ENCODE measurements at regions not wholly inside any gene's neighbourhood (a gene's known extent, or its start where the extent isn't known, plus 50 kb on each side); places are given as distances from the start of the nearest gene placed in this dataset.

DNA sequence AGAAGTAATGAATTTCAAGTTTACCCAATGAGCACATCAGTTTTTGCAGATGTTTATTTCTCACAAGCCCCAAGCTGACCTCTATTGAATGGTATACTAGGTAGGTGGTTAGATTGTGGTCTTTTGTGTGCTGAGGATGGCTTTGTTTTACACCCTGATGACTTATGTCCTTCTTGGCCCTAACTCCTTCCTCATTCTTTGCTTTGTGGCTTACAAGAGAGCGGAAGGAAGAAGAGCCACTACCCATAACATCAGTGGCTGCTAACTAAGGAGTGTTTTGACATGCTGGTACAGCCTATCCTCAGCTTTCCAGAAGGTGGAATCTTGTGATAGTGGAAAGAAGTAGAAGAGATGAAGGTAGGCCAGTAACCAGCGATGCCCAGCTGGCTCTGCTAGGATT, 85.7 kb upstream of the NTRK2 start:
- H3K4me1 Mint-ChIP-seq (ENCODE audit: unreplicated experiment) = no peaks in the 10 kb centered on the region
- no peaks in the 10 kb centered on the region for H3K36me3 Mint-ChIP-seq (ENCODE audit: low read depth, unreplicated experiment)
- H3K9me3 Mint-ChIP-seq (ENCODE audit: unreplicated experiment) = no peaks in the 10 kb centered on the region
- H3K27me3 Mint-ChIP-seq (ENCODE audit: unreplicated experiment) = peaks cover 6% of the 10 kb centered on the region
- H3K27ac Mint-ChIP-seq (ENCODE audit: unreplicated experiment) = no peak overlapping the region
- DNase-seq (ENCODE audit: low spot score) = no peak
- TF ChIP-seq, protein P1, sequence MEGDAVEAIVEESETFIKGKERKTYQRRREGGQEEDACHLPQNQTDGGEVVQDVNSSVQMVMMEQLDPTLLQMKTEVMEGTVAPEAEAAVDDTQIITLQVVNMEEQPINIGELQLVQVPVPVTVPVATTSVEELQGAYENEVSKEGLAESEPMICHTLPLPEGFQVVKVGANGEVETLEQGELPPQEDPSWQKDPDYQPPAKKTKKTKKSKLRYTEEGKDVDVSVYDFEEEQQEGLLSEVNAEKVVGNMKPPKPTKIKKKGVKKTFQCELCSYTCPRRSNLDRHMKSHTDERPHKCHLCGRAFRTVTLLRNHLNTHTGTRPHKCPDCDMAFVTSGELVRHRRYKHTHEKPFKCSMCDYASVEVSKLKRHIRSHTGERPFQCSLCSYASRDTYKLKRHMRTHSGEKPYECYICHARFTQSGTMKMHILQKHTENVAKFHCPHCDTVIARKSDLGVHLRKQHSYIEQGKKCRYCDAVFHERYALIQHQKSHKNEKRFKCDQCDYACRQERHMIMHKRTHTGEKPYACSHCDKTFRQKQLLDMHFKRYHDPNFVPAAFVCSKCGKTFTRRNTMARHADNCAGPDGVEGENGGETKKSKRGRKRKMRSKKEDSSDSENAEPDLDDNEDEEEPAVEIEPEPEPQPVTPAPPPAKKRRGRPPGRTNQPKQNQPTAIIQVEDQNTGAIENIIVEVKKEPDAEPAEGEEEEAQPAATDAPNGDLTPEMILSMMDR (IDR thresholded peaks at IDR 0.05; ENCODE audit: unreplicated experiment) = no peak
- H3K4me3 Mint-ChIP-seq (ENCODE audit: unreplicated experiment) = no peak overlapping the region

DNA sequence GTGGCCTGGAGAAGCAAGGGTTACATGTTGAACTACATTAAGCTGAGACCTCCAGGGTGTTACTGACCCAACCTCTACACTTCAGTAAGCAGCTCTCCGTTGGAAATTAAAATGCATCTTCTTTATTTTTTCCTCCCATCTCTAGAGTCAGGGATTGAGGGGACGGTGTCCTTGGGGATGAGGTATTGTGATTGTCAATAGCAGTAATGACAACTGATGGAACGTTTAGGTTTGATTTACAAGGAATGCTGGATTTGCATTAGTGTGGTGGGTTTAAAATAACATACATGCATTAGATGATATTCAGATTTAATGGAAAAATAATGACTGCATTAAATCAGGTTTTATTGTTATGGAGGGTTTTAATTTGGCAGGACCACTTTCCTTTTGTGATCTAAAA, 82.9 kb upstream of the NTRK2 start:
- H3K4me1 Mint-ChIP-seq (ENCODE audit: unreplicated experiment) = no peaks in the 10 kb centered on the region
- H3K4me3 Mint-ChIP-seq (ENCODE audit: unreplicated experiment) = no peak overlapping the region
- H3K27me3 Mint-ChIP-seq (ENCODE audit: unreplicated experiment) = peaks cover 6% of the 10 kb centered on the region
- DNase-seq (ENCODE audit: low spot score) = no peak
- no peak overlapping the region for H3K27ac Mint-ChIP-seq (ENCODE audit: unreplicated experiment)
- TF ChIP-seq, protein P1 (IDR thresholded peaks at IDR 0.05; ENCODE audit: unreplicated experiment) = no peak
- no peaks in the 10 kb centered on the region for H3K9me3 Mint-ChIP-seq (ENCODE audit: unreplicated experiment)
- H3K36me3 Mint-ChIP-seq (ENCODE audit: low read depth, unreplicated experiment) = no peaks in the 10 kb centered on the region

DNA sequence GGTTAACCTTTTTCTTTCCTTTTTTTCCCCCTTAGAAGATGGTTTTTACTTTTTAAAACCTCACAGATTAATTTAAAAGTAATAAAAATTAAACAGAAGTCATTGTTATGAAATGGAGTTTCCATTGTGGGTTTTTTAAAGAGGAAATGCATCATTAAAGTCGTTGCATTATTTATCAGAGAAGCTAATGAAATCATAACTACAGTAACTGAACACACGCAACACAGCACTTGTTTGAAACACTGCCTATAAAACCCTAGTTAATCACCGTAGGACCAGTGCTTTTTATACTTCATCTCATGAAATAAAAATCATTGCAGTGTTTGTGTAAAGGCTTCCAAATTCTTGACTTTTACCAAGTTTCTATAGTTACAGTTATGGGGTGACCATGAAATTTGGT, 82.4 kb upstream of the NTRK2 start:
- Mint-ChIP-seq H3K9me3 (ENCODE audit: unreplicated experiment) (no peaks in the 10 kb centered on the region), H3K36me3 (ENCODE audit: low read depth, unreplicated experiment) (no peaks in the 10 kb centered on the region), H3K27ac (ENCODE audit: unreplicated experiment) (no peak overlapping the region), H3K4me3 (ENCODE audit: unreplicated experiment) (no peak overlapping the region), H3K27me3 (ENCODE audit: unreplicated experiment) (peaks cover 6% of the 10 kb centered on the region), H3K4me1 (ENCODE audit: unreplicated experiment) (no peaks in the 10 kb centered on the region)
- DNase-seq (ENCODE audit: low spot score) = no peak
- TF ChIP-seq, protein P1 (IDR thresholded peaks at IDR 0.05; ENCODE audit: unreplicated experiment) = no peak

DNA sequence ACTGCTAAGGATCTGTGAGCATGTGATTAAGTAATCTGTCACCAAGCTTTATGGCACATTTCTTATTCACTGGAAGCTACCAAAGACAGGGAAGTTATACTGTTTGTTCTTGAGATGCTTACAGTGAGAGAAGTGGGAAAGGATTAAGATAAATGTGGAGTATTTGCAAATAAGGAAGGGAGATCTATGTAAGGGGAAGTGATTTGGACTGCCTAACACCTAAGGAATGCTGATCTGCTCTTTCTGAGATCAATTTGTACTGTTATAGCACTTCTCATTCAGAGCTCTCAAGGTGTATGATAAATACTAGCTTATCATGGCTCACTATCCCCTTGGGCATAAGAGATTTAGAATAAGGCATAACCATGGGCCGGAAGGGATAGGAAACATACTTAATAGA, 80.0 kb upstream of the NTRK2 start:
- TF ChIP-seq, protein P1 (IDR thresholded peaks at IDR 0.05; ENCODE audit: unreplicated experiment) = no peak
- Mint-ChIP-seq H3K36me3 (ENCODE audit: low read depth, unreplicated experiment) (no peaks in the 10 kb centered on the region), H3K4me1 (ENCODE audit: unreplicated experiment) (no peaks in the 10 kb centered on the region), H3K4me3 (ENCODE audit: unreplicated experiment) (no peak overlapping the region), H3K27me3 (ENCODE audit: unreplicated experiment) (peaks cover 6% of the 10 kb centered on the region), H3K9me3 (ENCODE audit: unreplicated experiment) (no peaks in the 10 kb centered on the region), H3K27ac (ENCODE audit: unreplicated experiment) (no peak overlapping the region)
- DNase-seq (ENCODE audit: low spot score) = no peak

DNA sequence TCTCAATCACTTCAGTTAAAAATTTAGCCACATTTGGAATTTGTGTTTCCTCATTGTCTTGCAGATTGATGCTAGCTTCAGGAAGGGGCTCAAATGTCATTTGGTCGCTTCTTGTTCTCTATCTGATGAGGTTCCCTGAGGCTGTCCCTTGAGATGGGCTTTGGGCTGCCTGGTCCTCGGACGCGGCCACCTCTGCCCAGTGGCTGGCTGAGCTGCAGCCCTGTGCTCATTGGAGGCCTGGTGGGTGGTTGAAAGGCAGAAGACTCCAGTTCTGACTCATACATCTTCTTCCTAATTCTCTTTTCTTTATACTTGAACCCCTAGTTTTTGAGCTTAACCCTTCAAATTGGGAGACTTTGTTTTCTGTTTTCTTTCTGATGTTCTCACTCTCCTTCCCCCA, 78.8 kb upstream of the NTRK2 start:
- TF ChIP-seq, protein P1 (IDR thresholded peaks at IDR 0.05; ENCODE audit: unreplicated experiment) = no peak

More for the DNA sequence above, 78.8 kb upstream of the NTRK2 start:
- no peaks in the 10 kb centered on the region for H3K4me1 Mint-ChIP-seq (ENCODE audit: unreplicated experiment)
- H3K27ac Mint-ChIP-seq (ENCODE audit: unreplicated experiment) = no peak overlapping the region
- H3K36me3 Mint-ChIP-seq (ENCODE audit: low read depth, unreplicated experiment) = no peaks in the 10 kb centered on the region
- H3K4me3 Mint-ChIP-seq (ENCODE audit: unreplicated experiment) = no peak overlapping the region
- peaks cover 3% of the 10 kb centered on the region for H3K27me3 Mint-ChIP-seq (ENCODE audit: unreplicated experiment)
- no peak for DNase-seq (ENCODE audit: low spot score)
- no peaks in the 10 kb centered on the region for H3K9me3 Mint-ChIP-seq (ENCODE audit: unreplicated experiment)

Measured in endothelial cell (in vitro differentiated cells).